ENCODE measurements at regions not wholly inside any gene's neighbourhood (a gene's known extent, or its start where the extent isn't known, plus 50 kb on each side); places are given as distances from the start of the nearest gene placed in this dataset.
A peak's percentile ranks its signal among the peaks of the same experiment; 100 is the strongest.
"Not testable (repeated sequence)": the region's sequence is repeated elsewhere in the genome, so short reads cannot be mapped to it uniquely, and the experiment has no call there.

GRCh38 chr5:10126900-10127299 lies 122.8 kb downstream of the ATPSCKMT start:
- no peak for DNase-seq

GRCh38 chr5:10125116-10125515 lies 124.6 kb downstream of the ATPSCKMT start:
- no peak for DNase-seq

GRCh38 chr5:10124287-10124686 lies 125.4 kb downstream of the ATPSCKMT start:
- DNase-seq = no peak

- DNase-seq = no peak
These were observed 126.3 kb downstream of the ATPSCKMT start for GRCh38 chr5:10123254-10123989.

- DNase-seq = no peak
These were observed 127.5 kb downstream of the ATPSCKMT start for GRCh38 chr5:10122076-10122726.

GRCh38 chr5:10120934-10121333 lies 128.8 kb downstream of the ATPSCKMT start:
- DNase-seq = no peak

GRCh38 chr5:10118150-10118549 lies 131.5 kb downstream of the ATPSCKMT start:
- DNase-seq = no peak

- no peak for DNase-seq
These were observed 133.1 kb downstream of the ATPSCKMT start for GRCh38 chr5:10116594-10116993.

GRCh38 chr5:10115669-10116068 lies 134.0 kb downstream of the ATPSCKMT start:
- no peak for DNase-seq

GRCh38 chr5:10111571-10111970 lies 138.1 kb downstream of the ATPSCKMT start:
- DNase-seq = peak in 1 of 5 donors; percentile 3

GRCh38 chr5:10110228-10110627 lies 139.5 kb downstream of the ATPSCKMT start:
- no peak for DNase-seq

GRCh38 chr5:10109299-10109698 lies 140.4 kb downstream of the ATPSCKMT start:
- no peak for DNase-seq

- no peak for DNase-seq
These were observed 142.9 kb downstream of the ATPSCKMT start for GRCh38 chr5:10106806-10107205.

GRCh38 chr5:10106285-10106684 lies 143.4 kb downstream of the ATPSCKMT start:
- no peak for DNase-seq

GRCh38 chr5:10102706-10103497 lies 146.8 kb downstream of the ATPSCKMT start:
- no peak for DNase-seq

- not testable (repeated sequence) for DNase-seq
These were observed 147.5 kb downstream of the ATPSCKMT start for GRCh38 chr5:10102235-10102634.

- DNase-seq = no peak
These were observed 150.1 kb downstream of the ATPSCKMT start for GRCh38 chr5:10099548-10099947.

GRCh38 chr5:10091701-10092100 lies 158.0 kb downstream of the ATPSCKMT start:
- DNase-seq = no peak

- no peak for DNase-seq
These were observed 159.6 kb downstream of the ATPSCKMT start for GRCh38 chr5:10090074-10090473.

GRCh38 chr5:10085185-10085584 lies 164.5 kb downstream of the ATPSCKMT start:
- no peak for DNase-seq

GRCh38 chr5:10081584-10081983 lies 168.1 kb downstream of the ATPSCKMT start:
- DNase-seq = no peak

- DNase-seq = no peak
These were observed 171.7 kb downstream of the ATPSCKMT start for GRCh38 chr5:10077791-10078545.

Data from T-helper 1 cell (primary cell).